ENCODE measurements at regions not wholly inside any gene's neighbourhood (a gene's known extent, or its start where the extent isn't known, plus 50 kb on each side); places are given as distances from the start of the nearest gene placed in this dataset.
A peak's percentile ranks its signal among the peaks of the same experiment; 100 is the strongest.

DNA sequence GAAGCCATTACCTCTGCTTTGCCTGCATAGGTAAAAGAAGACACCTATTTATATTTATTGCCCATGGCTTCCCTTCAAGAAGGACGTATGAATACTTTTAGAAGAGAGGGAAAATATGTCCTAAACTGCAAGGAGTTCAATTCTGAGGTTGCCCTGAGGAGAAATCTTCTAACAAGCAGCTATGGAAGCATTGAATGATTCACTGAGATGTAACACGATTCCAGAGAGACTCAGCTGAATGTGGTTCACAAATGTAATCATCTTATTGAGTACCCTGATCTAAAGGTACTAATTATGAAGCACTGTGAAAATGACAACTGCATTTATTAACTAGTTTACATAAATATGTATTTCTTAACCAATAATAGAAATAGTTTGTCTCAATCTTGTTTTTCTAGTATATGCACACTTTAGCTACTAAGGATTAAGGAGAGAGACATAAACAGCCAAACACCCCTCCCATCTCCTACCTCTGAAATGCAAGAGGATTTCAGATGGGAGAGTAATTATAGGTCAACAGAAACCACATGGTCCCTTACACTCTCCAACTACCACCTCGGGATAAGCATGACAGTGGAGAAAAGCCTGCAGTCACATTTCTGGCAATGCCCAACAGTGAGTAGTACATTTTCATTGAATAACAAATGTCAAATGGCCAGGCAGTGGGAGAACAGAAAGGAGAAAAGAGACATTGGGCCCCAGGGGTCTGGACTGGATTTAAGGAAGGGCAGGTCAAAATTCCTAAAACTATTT, 506.2 kb upstream of the IL12A start:
- Mint-ChIP-seq H3K4me3 (ENCODE audit: unreplicated experiment) (no peak overlapping the region), H3K9me3 (ENCODE audit: unreplicated experiment) (peaks cover 6% of the 10 kb centered on the region), H3K36me3 (ENCODE audit: unreplicated experiment) (peaks cover 9% of the 10 kb centered on the region), H3K4me1 (ENCODE audit: low read depth, unreplicated experiment) (peaks cover 3% of the 10 kb centered on the region), H3K27me3 (ENCODE audit: unreplicated experiment) (peaks cover 5% of the 10 kb centered on the region), H3K27ac (ENCODE audit: unreplicated experiment) (no peak overlapping the region)
- DNase-seq = no peak
- TF ChIP-seq, protein P1, sequence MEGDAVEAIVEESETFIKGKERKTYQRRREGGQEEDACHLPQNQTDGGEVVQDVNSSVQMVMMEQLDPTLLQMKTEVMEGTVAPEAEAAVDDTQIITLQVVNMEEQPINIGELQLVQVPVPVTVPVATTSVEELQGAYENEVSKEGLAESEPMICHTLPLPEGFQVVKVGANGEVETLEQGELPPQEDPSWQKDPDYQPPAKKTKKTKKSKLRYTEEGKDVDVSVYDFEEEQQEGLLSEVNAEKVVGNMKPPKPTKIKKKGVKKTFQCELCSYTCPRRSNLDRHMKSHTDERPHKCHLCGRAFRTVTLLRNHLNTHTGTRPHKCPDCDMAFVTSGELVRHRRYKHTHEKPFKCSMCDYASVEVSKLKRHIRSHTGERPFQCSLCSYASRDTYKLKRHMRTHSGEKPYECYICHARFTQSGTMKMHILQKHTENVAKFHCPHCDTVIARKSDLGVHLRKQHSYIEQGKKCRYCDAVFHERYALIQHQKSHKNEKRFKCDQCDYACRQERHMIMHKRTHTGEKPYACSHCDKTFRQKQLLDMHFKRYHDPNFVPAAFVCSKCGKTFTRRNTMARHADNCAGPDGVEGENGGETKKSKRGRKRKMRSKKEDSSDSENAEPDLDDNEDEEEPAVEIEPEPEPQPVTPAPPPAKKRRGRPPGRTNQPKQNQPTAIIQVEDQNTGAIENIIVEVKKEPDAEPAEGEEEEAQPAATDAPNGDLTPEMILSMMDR (IDR thresholded peaks at IDR 0.05; ENCODE audit: partially characterized antibody, unreplicated experiment) = no peak

DNA sequence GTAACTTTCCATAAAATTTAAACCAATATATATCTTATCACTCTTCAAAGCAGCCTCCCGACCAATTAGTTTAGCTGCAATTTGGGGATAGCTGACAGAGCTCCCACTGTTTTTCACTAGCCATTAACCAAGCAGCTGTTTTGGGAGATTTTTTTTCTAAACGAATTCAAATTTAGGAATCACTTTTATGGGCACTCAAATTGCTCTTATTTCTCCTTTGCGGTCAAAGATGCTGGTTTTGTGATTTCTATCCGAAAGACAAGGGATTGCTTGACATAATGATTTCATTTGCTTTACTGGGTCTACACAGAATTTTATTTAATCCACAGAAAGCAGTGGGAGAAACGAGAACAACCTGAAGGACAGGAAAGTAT, 505.7 kb upstream of the IL12A start:
- TF ChIP-seq, protein P1 (IDR thresholded peaks at IDR 0.05; ENCODE audit: partially characterized antibody, unreplicated experiment) = no peak
- Mint-ChIP-seq H3K36me3 (ENCODE audit: unreplicated experiment) (peaks cover 9% of the 10 kb centered on the region), H3K27ac (ENCODE audit: unreplicated experiment) (no peak overlapping the region), H3K4me1 (ENCODE audit: low read depth, unreplicated experiment) (peaks cover 7% of the 10 kb centered on the region), H3K4me3 (ENCODE audit: unreplicated experiment) (no peak overlapping the region), H3K9me3 (ENCODE audit: unreplicated experiment) (peaks cover 6% of the 10 kb centered on the region), H3K27me3 (ENCODE audit: unreplicated experiment) (peaks cover 5% of the 10 kb centered on the region)
- no peak for DNase-seq

GRCh38 chr3:159486580-159486979, 502.1 kb upstream of the IL12A start:
- Mint-ChIP-seq H3K9me3 (ENCODE audit: unreplicated experiment) (peaks cover 7% of the 10 kb centered on the region), H3K4me1 (ENCODE audit: low read depth, unreplicated experiment) (peaks cover 18% of the 10 kb centered on the region), H3K36me3 (ENCODE audit: unreplicated experiment) (peaks cover 11% of the 10 kb centered on the region), H3K4me3 (ENCODE audit: unreplicated experiment) (no peak overlapping the region), H3K27me3 (ENCODE audit: unreplicated experiment) (peaks cover 6% of the 10 kb centered on the region), H3K27ac (ENCODE audit: unreplicated experiment) (peak overlapping the region; percentile 49)
- TF ChIP-seq, protein P1 (IDR thresholded peaks at IDR 0.05; ENCODE audit: partially characterized antibody, unreplicated experiment) = no peak
- no peak for DNase-seq

DNA sequence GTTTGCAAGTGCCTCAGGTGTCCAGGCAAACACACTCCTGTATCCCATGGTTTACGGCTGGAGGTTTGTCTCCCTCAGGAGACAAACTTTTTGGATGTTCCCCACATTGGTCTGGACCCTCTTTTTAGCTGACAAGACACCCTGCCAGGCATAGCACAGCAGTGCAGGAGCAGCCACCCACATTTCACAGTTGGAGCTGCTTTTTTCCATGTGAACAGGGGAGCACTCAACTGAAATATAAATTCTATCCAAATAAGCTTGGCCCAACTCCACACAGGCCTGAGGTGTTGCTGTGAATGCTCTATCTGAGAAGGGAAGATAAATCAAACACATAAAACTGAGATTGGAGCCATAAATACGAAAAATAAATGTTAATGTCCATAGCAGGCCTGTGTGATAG, 501.3 kb upstream of the IL12A start:
- no peak for DNase-seq
- TF ChIP-seq, protein P1 (IDR thresholded peaks at IDR 0.05; ENCODE audit: partially characterized antibody, unreplicated experiment) = no peak

GRCh38 chr3:159488602-159489001, 500.0 kb upstream of the IL12A start:
- peak overlapping the region; percentile 95 for H3K27ac Mint-ChIP-seq (ENCODE audit: unreplicated experiment)
- TF ChIP-seq, protein P1 (IDR thresholded peaks at IDR 0.05; ENCODE audit: partially characterized antibody, unreplicated experiment) = no peak
- peaks cover 16% of the 10 kb centered on the region for H3K4me1 Mint-ChIP-seq (ENCODE audit: low read depth, unreplicated experiment)
- peaks cover 8% of the 10 kb centered on the region for H3K9me3 Mint-ChIP-seq (ENCODE audit: unreplicated experiment)
- peaks cover 6% of the 10 kb centered on the region for H3K27me3 Mint-ChIP-seq (ENCODE audit: unreplicated experiment)
- H3K4me3 Mint-ChIP-seq (ENCODE audit: unreplicated experiment) = peak overlapping the region; percentile 66
- peaks cover 18% of the 10 kb centered on the region for H3K36me3 Mint-ChIP-seq (ENCODE audit: unreplicated experiment)
- no peak for DNase-seq

More for the DNA sequence above, 501.3 kb upstream of the IL12A start:
- peaks cover 18% of the 10 kb centered on the region for H3K4me1 Mint-ChIP-seq (ENCODE audit: low read depth, unreplicated experiment)
- H3K27ac Mint-ChIP-seq (ENCODE audit: unreplicated experiment) = peak overlapping the region; percentile 95
- peaks cover 15% of the 10 kb centered on the region for H3K36me3 Mint-ChIP-seq (ENCODE audit: unreplicated experiment)
- no peak overlapping the region for H3K4me3 Mint-ChIP-seq (ENCODE audit: unreplicated experiment)
- peaks cover 7% of the 10 kb centered on the region for H3K9me3 Mint-ChIP-seq (ENCODE audit: unreplicated experiment)
- H3K27me3 Mint-ChIP-seq (ENCODE audit: unreplicated experiment) = peaks cover 6% of the 10 kb centered on the region
